ENCODE measurements at regions not wholly inside any gene's neighbourhood (a gene's known extent, or its start where the extent isn't known, plus 50 kb on each side); places are given as distances from the start of the nearest gene placed in this dataset.

- peaks cover 20% of the 10 kb centered on the region for H3K27me3 Mint-ChIP-seq
- no peak overlapping the region for H3K4me3 Mint-ChIP-seq
- no peaks in the 10 kb centered on the region for H3K4me1 Mint-ChIP-seq
- H3K27ac Mint-ChIP-seq (ENCODE audit: low read depth), result no peak overlapping the region
- H3K9me3 Mint-ChIP-seq, result peaks cover 7% of the 10 kb centered on the region
- no peaks in the 10 kb centered on the region for H3K36me3 Mint-ChIP-seq (ENCODE audit: insufficient read depth)
- DNase-seq (ENCODE audit: low spot score in 2 of 2), result no peak
- no peak for ATAC-seq (replicated peaks; ENCODE audit: extremely low read depth, poor library complexity, severe bottlenecking)
Observed at GRCh38 chr1:99447721-99448120, 183.4 kb downstream of the PLPPR4 start.

GRCh38 chr1:99455760-99456159 is 190.2 kb upstream of the PALMD start:
- no peak for ATAC-seq (replicated peaks; ENCODE audit: extremely low read depth, poor library complexity, severe bottlenecking)
- Mint-ChIP-seq H3K4me3 (no peak overlapping the region), H3K9me3 (peaks cover 1% of the 10 kb centered on the region), H3K27ac (ENCODE audit: low read depth) (no peak overlapping the region), H3K36me3 (ENCODE audit: insufficient read depth) (no peaks in the 10 kb centered on the region), H3K4me1 (no peaks in the 10 kb centered on the region), H3K27me3 (peaks cover 26% of the 10 kb centered on the region)
- no peak for DNase-seq (ENCODE audit: low spot score in 2 of 2)

DNA sequence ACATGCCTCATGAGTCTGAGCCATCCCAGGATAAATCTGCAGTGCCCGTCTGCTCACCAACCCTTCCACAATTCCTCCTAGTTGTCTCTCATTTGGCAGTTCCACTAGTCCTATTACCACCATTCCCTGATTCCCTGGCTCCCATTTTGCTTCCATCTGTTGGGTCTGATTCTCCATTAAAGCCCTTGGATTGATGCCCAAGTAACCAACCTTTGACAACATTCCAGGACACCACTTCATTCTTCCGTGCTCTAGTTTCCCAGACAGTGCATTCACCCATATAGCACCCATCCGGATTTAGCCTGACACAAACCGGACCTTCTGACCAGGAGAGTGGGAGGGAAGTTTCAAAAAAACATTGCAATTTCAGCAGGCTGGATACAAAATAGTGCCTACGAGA is 189.4 kb upstream of the PALMD start:
- H3K4me1 Mint-ChIP-seq, result no peaks in the 10 kb centered on the region
- H3K4me3 Mint-ChIP-seq, result no peak overlapping the region
- H3K27ac Mint-ChIP-seq (ENCODE audit: low read depth), result no peak overlapping the region
- no peak for ATAC-seq (replicated peaks; ENCODE audit: extremely low read depth, poor library complexity, severe bottlenecking)
- H3K36me3 Mint-ChIP-seq (ENCODE audit: insufficient read depth), result no peaks in the 10 kb centered on the region
- H3K9me3 Mint-ChIP-seq, result no peaks in the 10 kb centered on the region
- peaks cover 24% of the 10 kb centered on the region for H3K27me3 Mint-ChIP-seq
- DNase-seq (ENCODE audit: low spot score in 2 of 2), result no peak

- Mint-ChIP-seq H3K27me3 (peaks cover 24% of the 10 kb centered on the region), H3K4me3 (no peak overlapping the region), H3K27ac (ENCODE audit: low read depth) (no peak overlapping the region), H3K36me3 (ENCODE audit: insufficient read depth) (no peaks in the 10 kb centered on the region), H3K9me3 (no peaks in the 10 kb centered on the region), H3K4me1 (no peaks in the 10 kb centered on the region)
- ATAC-seq (replicated peaks; ENCODE audit: extremely low read depth, poor library complexity, severe bottlenecking) (no peak), DNase-seq (ENCODE audit: low spot score in 2 of 2) (no peak)
Observed at GRCh38 chr1:99457381-99458165, 188.3 kb upstream of the PALMD start.

DNA sequence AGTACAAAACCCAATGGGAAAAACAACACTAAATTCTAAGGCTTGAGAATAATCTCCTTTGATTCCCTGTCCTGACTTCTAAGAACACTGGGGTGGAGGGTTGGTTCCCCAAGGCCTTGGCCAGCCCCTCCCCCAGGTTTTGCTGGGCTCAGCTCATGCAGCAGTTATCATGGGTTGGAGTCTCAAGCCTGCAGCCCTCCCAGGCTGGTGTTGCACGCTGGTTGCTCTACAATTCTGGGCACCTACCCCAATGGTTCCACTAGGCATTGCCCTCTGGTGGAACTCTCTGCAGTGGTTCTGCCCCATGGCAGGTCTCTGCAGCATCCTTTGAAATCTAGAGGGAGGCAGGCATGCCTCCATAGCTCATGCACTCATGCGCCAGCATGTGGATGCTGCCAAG is 184.4 kb upstream of the PALMD start:
- H3K4me1 Mint-ChIP-seq, result no peaks in the 10 kb centered on the region
- H3K36me3 Mint-ChIP-seq (ENCODE audit: insufficient read depth), result no peaks in the 10 kb centered on the region
- peaks cover 19% of the 10 kb centered on the region for H3K27me3 Mint-ChIP-seq
- ATAC-seq (replicated peaks; ENCODE audit: extremely low read depth, poor library complexity, severe bottlenecking) (no peak), DNase-seq (ENCODE audit: low spot score in 2 of 2) (no peak)
- H3K4me3 Mint-ChIP-seq, result no peak overlapping the region
- H3K9me3 Mint-ChIP-seq, result no peaks in the 10 kb centered on the region
- H3K27ac Mint-ChIP-seq (ENCODE audit: low read depth), result no peak overlapping the region

- no peak overlapping the region for H3K27ac Mint-ChIP-seq (ENCODE audit: low read depth)
- H3K4me1 Mint-ChIP-seq, result no peaks in the 10 kb centered on the region
- H3K36me3 Mint-ChIP-seq (ENCODE audit: insufficient read depth), result no peaks in the 10 kb centered on the region
- no peak for DNase-seq (ENCODE audit: low spot score in 2 of 2)
- no peak for ATAC-seq (replicated peaks; ENCODE audit: extremely low read depth, poor library complexity, severe bottlenecking)
- H3K9me3 Mint-ChIP-seq, result no peaks in the 10 kb centered on the region
- H3K4me3 Mint-ChIP-seq, result no peak overlapping the region
- peaks cover 3% of the 10 kb centered on the region for H3K27me3 Mint-ChIP-seq
Observed at GRCh38 chr1:99464738-99465137, 181.2 kb upstream of the PALMD start.

- Mint-ChIP-seq H3K9me3 (no peaks in the 10 kb centered on the region), H3K36me3 (ENCODE audit: insufficient read depth) (no peaks in the 10 kb centered on the region)
- DNase-seq (ENCODE audit: low spot score in 2 of 2), result no peak
Observed at GRCh38 chr1:99465176-99465900, 180.6 kb upstream of the PALMD start.

DNA sequence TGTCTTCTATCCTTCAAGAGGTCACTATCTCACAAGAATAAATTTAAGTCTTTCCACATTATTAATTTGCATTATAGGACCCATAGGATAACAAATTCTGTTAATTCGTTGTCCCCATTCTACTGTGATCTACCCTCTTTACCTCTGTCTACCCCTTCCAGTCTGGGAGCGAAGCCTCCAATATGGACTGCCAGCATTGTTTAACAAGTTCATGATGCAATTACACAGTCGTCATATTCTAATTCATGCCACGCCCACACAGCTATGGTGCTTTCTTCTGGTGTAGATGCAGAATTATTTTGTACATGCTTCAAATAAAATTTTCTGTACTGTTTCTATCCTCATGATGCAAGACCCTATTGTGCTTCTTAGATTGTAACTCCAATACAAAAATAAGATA is 178.3 kb upstream of the PALMD start:
- no peaks in the 10 kb centered on the region for H3K4me1 Mint-ChIP-seq
- H3K27me3 Mint-ChIP-seq, result no peaks in the 10 kb centered on the region
- no peak for DNase-seq (ENCODE audit: low spot score in 2 of 2)
- H3K4me3 Mint-ChIP-seq, result no peak overlapping the region
- no peaks in the 10 kb centered on the region for H3K36me3 Mint-ChIP-seq (ENCODE audit: insufficient read depth)
- H3K27ac Mint-ChIP-seq (ENCODE audit: low read depth), result no peak overlapping the region
- H3K9me3 Mint-ChIP-seq, result no peaks in the 10 kb centered on the region
- no peak for ATAC-seq (replicated peaks; ENCODE audit: extremely low read depth, poor library complexity, severe bottlenecking)

More at GRCh38 chr1:99465176-99465900, 180.6 kb upstream of the PALMD start:
- Mint-ChIP-seq H3K27ac (ENCODE audit: low read depth) (no peak overlapping the region), H3K4me3 (no peak overlapping the region), H3K4me1 (no peaks in the 10 kb centered on the region), H3K27me3 (no peaks in the 10 kb centered on the region)
- no peak for ATAC-seq (replicated peaks; ENCODE audit: extremely low read depth, poor library complexity, severe bottlenecking)

GRCh38 chr1:99469550-99469971 is 176.4 kb upstream of the PALMD start:
- no peak overlapping the region for H3K4me3 Mint-ChIP-seq
- no peak for ATAC-seq (replicated peaks; ENCODE audit: extremely low read depth, poor library complexity, severe bottlenecking)
- no peaks in the 10 kb centered on the region for H3K4me1 Mint-ChIP-seq
- DNase-seq (ENCODE audit: low spot score in 2 of 2), result no peak
- H3K36me3 Mint-ChIP-seq (ENCODE audit: insufficient read depth), result no peaks in the 10 kb centered on the region
- H3K27ac Mint-ChIP-seq (ENCODE audit: low read depth), result no peak overlapping the region
- H3K9me3 Mint-ChIP-seq, result no peaks in the 10 kb centered on the region
- H3K27me3 Mint-ChIP-seq, result no peaks in the 10 kb centered on the region

- Mint-ChIP-seq H3K9me3 (no peaks in the 10 kb centered on the region), H3K36me3 (ENCODE audit: insufficient read depth) (no peaks in the 10 kb centered on the region), H3K27ac (ENCODE audit: low read depth) (no peak overlapping the region), H3K27me3 (no peaks in the 10 kb centered on the region), H3K4me3 (no peak overlapping the region), H3K4me1 (no peaks in the 10 kb centered on the region)
- ATAC-seq (replicated peaks; ENCODE audit: extremely low read depth, poor library complexity, severe bottlenecking) (no peak), DNase-seq (ENCODE audit: low spot score in 2 of 2) (no peak)
Observed at GRCh38 chr1:99472893-99473292, 173.0 kb upstream of the PALMD start.

GRCh38 chr1:99474350-99474893 is 171.5 kb upstream of the PALMD start:
- no peak for ATAC-seq (replicated peaks; ENCODE audit: extremely low read depth, poor library complexity, severe bottlenecking)

GRCh38 chr1:99476058-99476457 is 169.9 kb upstream of the PALMD start:
- Mint-ChIP-seq H3K36me3 (ENCODE audit: insufficient read depth) (no peaks in the 10 kb centered on the region), H3K27ac (ENCODE audit: low read depth) (no peak overlapping the region), H3K4me3 (no peak overlapping the region), H3K27me3 (peaks cover 20% of the 10 kb centered on the region), H3K4me1 (no peaks in the 10 kb centered on the region), H3K9me3 (no peaks in the 10 kb centered on the region)
- ATAC-seq (replicated peaks; ENCODE audit: extremely low read depth, poor library complexity, severe bottlenecking) (no peak), DNase-seq (ENCODE audit: low spot score in 2 of 2) (no peak)

More at GRCh38 chr1:99474350-99474893, 171.5 kb upstream of the PALMD start:
- DNase-seq (ENCODE audit: low spot score in 2 of 2), result no peak
- Mint-ChIP-seq H3K9me3 (no peaks in the 10 kb centered on the region), H3K27ac (ENCODE audit: low read depth) (no peak overlapping the region), H3K36me3 (ENCODE audit: insufficient read depth) (no peaks in the 10 kb centered on the region), H3K4me3 (no peak overlapping the region), H3K27me3 (peaks cover 10% of the 10 kb centered on the region), H3K4me1 (no peaks in the 10 kb centered on the region)
